ENCODE measurements at regions not wholly inside any gene's neighbourhood (a gene's known extent, or its start where the extent isn't known, plus 50 kb on each side); places are given as distances from the start of the nearest gene placed in this dataset.

- TF ChIP-seq SUZ12 (IDR thresholded peaks at IDR 0.05) (no peak), ARNT (IDR thresholded peaks at IDR 0.05) (no peak), BHLHE40 (IDR thresholded peaks at IDR 0.05; ENCODE audit: borderline replicate concordance) (no peak), FOXA1 (IDR thresholded peaks at IDR 0.05) (no peak), LEF1 (IDR thresholded peaks at IDR 0.05; ENCODE audit: borderline replicate concordance) (no peak), L3MBTL2 (conservative IDR thresholded peaks at IDR 0.05) (no peak), PKNOX1 (IDR thresholded peaks at IDR 0.05) (no peak), NFRKB (IDR thresholded peaks at IDR 0.05) (no peak)
- no peak for DNase-seq (ENCODE audit: extremely low spot score)
- POLR2A ChIA-PET: no interaction called here
- CTCF ChIA-PET: no interaction called here
Measured at GRCh38 chr6:164554226-164554625, 755.2 kb downstream of the C6orf118 start.

- no peak for TF ChIP-seq FOXA1 (IDR thresholded peaks at IDR 0.05)
- no peak for TF ChIP-seq SP1 (IDR thresholded peaks at IDR 0.05)
- TF ChIP-seq ARNT (IDR thresholded peaks at IDR 0.05): no peak
- TF ChIP-seq FOXM1 (IDR thresholded peaks at IDR 0.05; ENCODE audit: borderline replicate concordance): no peak
- ChIA-PET CTCF (no interaction called here), POLR2A (no interaction called here)
- no peak for DNase-seq (ENCODE audit: extremely low spot score)
Measured at GRCh38 chr6:164551706-164552105, 757.7 kb downstream of the C6orf118 start.

GRCh38 chr6:164547076-164547475 is 762.3 kb downstream of the C6orf118 start:
- ChIA-PET POLR2A (no interaction called here), CTCF (no interaction called here)
- no peak for TF ChIP-seq ZNF384 (IDR thresholded peaks at IDR 0.05)
- no peak for TF ChIP-seq L3MBTL2 (conservative IDR thresholded peaks at IDR 0.05)
- TF ChIP-seq FOXA1 (IDR thresholded peaks at IDR 0.05): no peak
- no peak for TF ChIP-seq PKNOX1 (IDR thresholded peaks at IDR 0.05)
- no peak for TF ChIP-seq LEF1 (IDR thresholded peaks at IDR 0.05; ENCODE audit: borderline replicate concordance)
- TF ChIP-seq ELF4 (IDR thresholded peaks at IDR 0.05): no peak
- TF ChIP-seq NFRKB (IDR thresholded peaks at IDR 0.05): no peak
- TF ChIP-seq TARDBP (IDR thresholded peaks at IDR 0.05): no peak
- TF ChIP-seq SUZ12 (IDR thresholded peaks at IDR 0.05): no peak
- TF ChIP-seq FOXM1 (IDR thresholded peaks at IDR 0.05; ENCODE audit: borderline replicate concordance): no peak
- TF ChIP-seq HDGF (IDR thresholded peaks at IDR 0.05; ENCODE audit: borderline replicate concordance): no peak
- DNase-seq (ENCODE audit: extremely low spot score): no peak

GRCh38 chr6:164546263-164546662 is 763.1 kb downstream of the C6orf118 start:
- no peak for DNase-seq (ENCODE audit: extremely low spot score)
- TF ChIP-seq SUZ12 (IDR thresholded peaks at IDR 0.05) (no peak), ELF4 (IDR thresholded peaks at IDR 0.05) (no peak), SP1 (IDR thresholded peaks at IDR 0.05) (no peak), LEF1 (IDR thresholded peaks at IDR 0.05; ENCODE audit: borderline replicate concordance) (no peak), ARNT (IDR thresholded peaks at IDR 0.05) (no peak), PKNOX1 (IDR thresholded peaks at IDR 0.05) (no peak), BHLHE40 (IDR thresholded peaks at IDR 0.05; ENCODE audit: borderline replicate concordance) (no peak), L3MBTL2 (conservative IDR thresholded peaks at IDR 0.05) (no peak), FOXM1 (IDR thresholded peaks at IDR 0.05; ENCODE audit: borderline replicate concordance) (no peak), NFRKB (IDR thresholded peaks at IDR 0.05) (no peak), FOXK2 (IDR thresholded peaks at IDR 0.05) (no peak), ZNF384 (IDR thresholded peaks at IDR 0.05) (no peak), HDGF (IDR thresholded peaks at IDR 0.05; ENCODE audit: borderline replicate concordance) (no peak), FOXA1 (IDR thresholded peaks at IDR 0.05) (no peak), TARDBP (IDR thresholded peaks at IDR 0.05) (no peak), CTBP1 (IDR thresholded peaks at IDR 0.05; ENCODE audit: borderline replicate concordance) (no peak)
- POLR2A ChIA-PET: no interaction called here
- CTCF ChIA-PET: no interaction called here

- ChIA-PET POLR2A (no interaction called here), CTCF (interaction anchor here (0.6 kb wide), 1 partner anchor 16 kb away, joined by 4 read pairs; no protein-coding TSS in a partner anchor)
- no peak for DNase-seq (ENCODE audit: extremely low spot score)
- TF ChIP-seq TARDBP (IDR thresholded peaks at IDR 0.05) (no peak), HDGF (IDR thresholded peaks at IDR 0.05; ENCODE audit: borderline replicate concordance) (no peak), L3MBTL2 (conservative IDR thresholded peaks at IDR 0.05) (no peak), BHLHE40 (IDR thresholded peaks at IDR 0.05; ENCODE audit: borderline replicate concordance) (no peak), LEF1 (IDR thresholded peaks at IDR 0.05; ENCODE audit: borderline replicate concordance) (no peak), ZNF384 (IDR thresholded peaks at IDR 0.05) (no peak), SUZ12 (IDR thresholded peaks at IDR 0.05) (no peak), CTBP1 (IDR thresholded peaks at IDR 0.05; ENCODE audit: borderline replicate concordance) (no peak), NFRKB (IDR thresholded peaks at IDR 0.05) (no peak), PKNOX1 (IDR thresholded peaks at IDR 0.05) (no peak), FOXA1 (IDR thresholded peaks at IDR 0.05) (no peak), SP1 (IDR thresholded peaks at IDR 0.05) (no peak), ELF4 (IDR thresholded peaks at IDR 0.05) (no peak), FOXM1 (IDR thresholded peaks at IDR 0.05; ENCODE audit: borderline replicate concordance) (no peak)
Measured at GRCh38 chr6:164534070-164534766, 775.2 kb downstream of the C6orf118 start.

GRCh38 chr6:164533045-164533362 is 776.4 kb downstream of the C6orf118 start:
- TF ChIP-seq NFRKB (IDR thresholded peaks at IDR 0.05): no peak
- TF ChIP-seq TARDBP (IDR thresholded peaks at IDR 0.05): no peak
- no peak for TF ChIP-seq CTBP1 (IDR thresholded peaks at IDR 0.05; ENCODE audit: borderline replicate concordance)
- ChIA-PET POLR2A (no interaction called here), CTCF (no interaction called here)
- DNase-seq (ENCODE audit: extremely low spot score): no peak

Measured in HEK293T (cell line).